AG09319 (cell line): ENCODE measurements at regions not wholly inside any gene's neighbourhood (a gene's known extent, or its start where the extent isn't known, plus 50 kb on each side); places are given as distances from the start of the nearest gene placed in this dataset.
A peak's percentile ranks its signal among the peaks of the same experiment; 100 is the strongest.

Experiments used
- DNase-seq: peaks from one replicate; pipeline ENCODE4 v3.0.0-alpha.2; 2010; ENCODE audit warnings: low read depth; ENCODE audit errors: extremely low read depth
- CTCF ChIP-seq: IDR thresholded peaks from 2 replicates; pipeline ENCODE4 v1.5.1; 2011; ENCODE audit warnings: low read depth, mild to moderate bottlenecking, inconsistent platforms, low read length, moderate library complexity

GRCh38 chr3:22887664-22888291 is 315.3 kb upstream of the UBE2E2 start:
- DNase-seq = peak; percentile 0

GRCh38 chr3:22893101-22893500 is 310.0 kb upstream of the UBE2E2 start:
- no peak for TF ChIP-seq CTCF
- DNase-seq = no peak

More at GRCh38 chr3:22887664-22888291, 315.3 kb upstream of the UBE2E2 start:
- peak; percentile 43 for TF ChIP-seq CTCF

GRCh38 chr3:22893644-22894325 is 309.3 kb upstream of the UBE2E2 start:
- DNase-seq = no peak
- TF ChIP-seq CTCF = no peak

- TF ChIP-seq CTCF = no peak
- no peak for DNase-seq
Observed at GRCh38 chr3:22894865-22895264, 308.3 kb upstream of the UBE2E2 start.

GRCh38 chr3:22895671-22896070 is 307.5 kb upstream of the UBE2E2 start:
- no peak for TF ChIP-seq CTCF
- no peak for DNase-seq

GRCh38 chr3:22898558-22898957 is 304.6 kb upstream of the UBE2E2 start:
- no peak for DNase-seq
- TF ChIP-seq CTCF = no peak

- no peak for DNase-seq
- no peak for TF ChIP-seq CTCF
Observed at GRCh38 chr3:22899441-22899840, 303.7 kb upstream of the UBE2E2 start.
